Upper lobe of right lung (tissue), 1 donor: ENCODE measurements at regions not wholly inside any gene's neighbourhood (a gene's known extent, or its start where the extent isn't known, plus 50 kb on each side); places are given as distances from the start of the nearest gene placed in this dataset.

ENCODE experiments used
- ATAC-seq: fragments of 200-7000 bp; cut with Tn5 transposase; one replicate; pipeline ENCODE4 v1.9.1; 2020; ENCODE audit warnings: mild to moderate bottlenecking, moderate library complexity
- DNase-seq: peaks from one replicate; pipeline ENCODE4 v3.0.0-alpha.2; 2020
- H3K27ac ChIP-seq: fragments of 200-600 bp; one replicate; pipeline ENCODE4 v1.8.0; 2022
- H3K27me3 ChIP-seq: fragments of 200-600 bp; one replicate; pipeline ENCODE4 v1.8.0; 2022; ENCODE audit warnings: mild to moderate bottlenecking
- H3K36me3 ChIP-seq: fragments of 200-600 bp; one replicate; pipeline ENCODE4 v1.8.0; 2022
- H3K4me1 ChIP-seq: fragments of 200-600 bp; one replicate; pipeline ENCODE4 v1.8.0; 2022
- H3K4me3 ChIP-seq: fragments of 200-600 bp; one replicate; pipeline ENCODE4 v1.8.0; 2022; ENCODE audit warnings: mild to moderate bottlenecking
- H3K9me3 ChIP-seq: fragments of 200-600 bp; one replicate; pipeline ENCODE4 v1.8.0; 2022
- intact Hi-C: fragments of 100-400 bp; cut with DNase I; formaldehyde crosslinking; loops from one replicate; pipeline ENCODE4 v1.11.0; 2022
- TF ChIP-seq, protein P1 (sequence below): fragments of 200-600 bp; IDR thresholded peaks from one replicate; pipeline ENCODE4 v1.8.0; 2022; ENCODE audit warnings: antibody characterized with exemption
- donor health status: DM: no; HTN: yes; CAD: no; lungs with severe emphysema.

- DNase-seq (no peak), ATAC-seq (no peak)
- Histone ChIP-seq H3K27me3 (no peaks in the 10 kb centered on the region), H3K4me1 (no peaks in the 10 kb centered on the region), H3K36me3 (no peaks in the 10 kb centered on the region), H3K9me3 (no peaks in the 10 kb centered on the region), H3K4me3 (no peak overlapping the region), H3K27ac (no peak overlapping the region)
- TF ChIP-seq, protein P1, sequence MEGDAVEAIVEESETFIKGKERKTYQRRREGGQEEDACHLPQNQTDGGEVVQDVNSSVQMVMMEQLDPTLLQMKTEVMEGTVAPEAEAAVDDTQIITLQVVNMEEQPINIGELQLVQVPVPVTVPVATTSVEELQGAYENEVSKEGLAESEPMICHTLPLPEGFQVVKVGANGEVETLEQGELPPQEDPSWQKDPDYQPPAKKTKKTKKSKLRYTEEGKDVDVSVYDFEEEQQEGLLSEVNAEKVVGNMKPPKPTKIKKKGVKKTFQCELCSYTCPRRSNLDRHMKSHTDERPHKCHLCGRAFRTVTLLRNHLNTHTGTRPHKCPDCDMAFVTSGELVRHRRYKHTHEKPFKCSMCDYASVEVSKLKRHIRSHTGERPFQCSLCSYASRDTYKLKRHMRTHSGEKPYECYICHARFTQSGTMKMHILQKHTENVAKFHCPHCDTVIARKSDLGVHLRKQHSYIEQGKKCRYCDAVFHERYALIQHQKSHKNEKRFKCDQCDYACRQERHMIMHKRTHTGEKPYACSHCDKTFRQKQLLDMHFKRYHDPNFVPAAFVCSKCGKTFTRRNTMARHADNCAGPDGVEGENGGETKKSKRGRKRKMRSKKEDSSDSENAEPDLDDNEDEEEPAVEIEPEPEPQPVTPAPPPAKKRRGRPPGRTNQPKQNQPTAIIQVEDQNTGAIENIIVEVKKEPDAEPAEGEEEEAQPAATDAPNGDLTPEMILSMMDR = no peak
- intact Hi-C loops = no loop called here
Observed at GRCh38 chr7:89401099-89401498, 605.6 kb upstream of the TEX47 start.

DNA sequence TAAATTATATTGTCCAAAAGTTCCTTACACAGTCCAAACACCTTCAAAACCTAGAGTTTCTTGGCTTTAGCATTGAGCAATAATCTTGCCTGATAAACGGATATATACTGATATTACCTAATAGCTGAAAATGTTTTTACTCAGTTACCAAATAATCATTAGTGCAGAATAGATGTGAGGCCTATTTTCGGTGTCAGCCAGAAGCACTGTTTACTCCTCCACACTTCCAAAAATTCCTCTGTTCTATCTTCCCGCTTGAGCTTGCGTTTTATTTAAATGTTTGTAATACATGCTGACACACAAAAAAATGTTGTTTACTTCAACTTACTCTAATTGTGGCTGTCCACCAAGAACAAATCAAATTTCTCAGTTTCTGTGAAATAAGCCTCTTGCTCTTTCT lies 606.2 kb upstream of the TEX47 start:
- TF ChIP-seq, protein P1 = no peak
- no peaks in the 10 kb centered on the region for H3K9me3 ChIP-seq
- H3K4me1 ChIP-seq = no peaks in the 10 kb centered on the region
- DNase-seq = no peak
- H3K27ac ChIP-seq = no peak overlapping the region
- no peaks in the 10 kb centered on the region for H3K27me3 ChIP-seq
- H3K36me3 ChIP-seq = no peaks in the 10 kb centered on the region
- intact Hi-C loops = no loop called here
- no peak overlapping the region for H3K4me3 ChIP-seq
- no peak for ATAC-seq

DNA sequence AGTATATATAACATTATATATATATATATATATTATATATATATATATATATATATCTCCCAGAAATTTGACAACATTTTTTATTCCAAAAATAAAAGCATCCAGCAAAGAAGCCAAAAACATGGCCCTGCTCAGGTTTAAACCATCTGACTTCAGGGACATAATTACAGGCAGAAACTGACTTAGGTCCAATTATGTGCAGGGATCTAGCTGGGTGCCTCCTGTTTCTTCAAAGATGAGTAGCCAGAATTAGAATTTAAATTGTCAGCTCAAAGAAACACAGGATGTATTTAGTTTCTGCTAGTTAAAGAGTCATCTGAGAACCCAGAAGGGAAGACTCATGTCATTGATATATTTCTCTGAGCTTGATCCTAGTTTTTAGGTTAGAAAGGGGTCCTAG lies 656.4 kb upstream of the TEX47 start:
- no peaks in the 10 kb centered on the region for H3K36me3 ChIP-seq

GRCh38 chr7:89456556-89456955 lies 661.0 kb upstream of the TEX47 start:
- DNase-seq (no peak), ATAC-seq (no peak)
- TF ChIP-seq, protein P1 = no peak
- Histone ChIP-seq H3K36me3 (no peaks in the 10 kb centered on the region), H3K27ac (no peak overlapping the region), H3K4me1 (no peaks in the 10 kb centered on the region), H3K27me3 (no peaks in the 10 kb centered on the region), H3K4me3 (no peak overlapping the region), H3K9me3 (no peaks in the 10 kb centered on the region)
- intact Hi-C loops = no loop called here

More for the DNA sequence above, 656.4 kb upstream of the TEX47 start:
- TF ChIP-seq, protein P1 = no peak
- intact Hi-C loops = no loop called here
- ATAC-seq (no peak), DNase-seq (no peak)
- no peaks in the 10 kb centered on the region for H3K27me3 ChIP-seq
- no peaks in the 10 kb centered on the region for H3K9me3 ChIP-seq
- no peak overlapping the region for H3K4me3 ChIP-seq
- no peaks in the 10 kb centered on the region for H3K4me1 ChIP-seq
- no peak overlapping the region for H3K27ac ChIP-seq

- TF ChIP-seq, protein P1 = no peak
- H3K36me3 ChIP-seq = no peaks in the 10 kb centered on the region
- H3K9me3 ChIP-seq = no peaks in the 10 kb centered on the region
- no peak for DNase-seq
- no peaks in the 10 kb centered on the region for H3K27me3 ChIP-seq
- intact Hi-C loops = no loop called here
- H3K4me1 ChIP-seq = no peaks in the 10 kb centered on the region
- no peak overlapping the region for H3K4me3 ChIP-seq
- no peak for ATAC-seq
- no peak overlapping the region for H3K27ac ChIP-seq
Observed at GRCh38 chr7:89458114-89458513, 662.6 kb upstream of the TEX47 start.

GRCh38 chr7:89474456-89474855 lies 678.9 kb upstream of the TEX47 start:
- Histone ChIP-seq H3K4me1 (no peaks in the 10 kb centered on the region), H3K27ac (no peak overlapping the region), H3K9me3 (no peaks in the 10 kb centered on the region), H3K27me3 (no peaks in the 10 kb centered on the region), H3K4me3 (no peak overlapping the region), H3K36me3 (no peaks in the 10 kb centered on the region)
- TF ChIP-seq, protein P1 = no peak
- ATAC-seq = no peak
- DNase-seq = no peak
- intact Hi-C loops = no loop called here
